B cell (primary cell): ENCODE measurements at regions not wholly inside any gene's neighbourhood (a gene's known extent, or its start where the extent isn't known, plus 50 kb on each side); places are given as distances from the start of the nearest gene placed in this dataset.

Experiments used
- ATAC-seq: fragments of 200-7000 bp; cut with Tn5 transposase; one replicate; pipeline ENCODE4 v1.10.0; 2021; ENCODE audit warnings: low read depth, mild to moderate bottlenecking, moderate number of reproducible peaks, moderate library complexity
- CTCF ChIA-PET: fragments of 350-600 bp; sonication (Branson Sonifier 250); formaldehyde crosslinking; loops from one replicate; lab custom pipeline; 2021; ENCODE audit warnings: antibody characterized with exemption, inconsistent platforms; lab: Charles Lee
- POLR2A ChIA-PET: fragments of 350-600 bp; sonication (Branson Sonifier 250); formaldehyde crosslinking; loops from one replicate; lab custom pipeline; 2021; ENCODE audit warnings: antibody characterized with exemption; lab: Charles Lee
- DNase-seq: peaks from one replicate; pipeline ENCODE4 v3.0.0; 2013
- H2AFZ ChIP-seq: 2 replicates; pipeline ENCODE4 v1.6.1; 2012; ENCODE audit warnings: mild to moderate bottlenecking, low read depth, low read length; ENCODE audit not compliant: insufficient read depth, poor library complexity, severe bottlenecking
- H3K27ac ChIP-seq, 2 donors: 1 replicate in 1 of 2; 2 replicates in 1 of 2; pipeline ENCODE4 v1.5.1; 2012 to 2013; ENCODE audit warnings: low read length in 2 of 2, mild to moderate bottlenecking in 2 of 2, moderate library complexity in 1 of 2
- H3K27me3 ChIP-seq, 4 experiments: fragments of 200-600 bp in 1 of 4; sonication (generic) in 1 of 4; replicated peaks in 1 of 4; 1 replicate in 2 of 4; 2 replicates in 2 of 4; pipeline versions ENCODE4 v1.6.1 to v1.7.0; 2013 to 2016; ENCODE audit warnings: low read length in 3 of 4, mild to moderate bottlenecking in 2 of 4, mixed read lengths in 1 of 4, moderate library complexity in 1 of 4; ENCODE audit not compliant: insufficient read depth in 4 of 4, control insufficient read depth in 3 of 4; ENCODE audit errors: control extremely low read depth in 1 of 4
- H3K36me3 ChIP-seq, 2 experiments: replicated peaks in 1 of 2; 1 replicate in 1 of 2; 2 replicates in 1 of 2; pipeline versions ENCODE4 v1.6.1 to v1.7.1; 2013; ENCODE audit warnings: low read length in 1 of 2; ENCODE audit not compliant: insufficient read depth in 2 of 2, control insufficient read depth in 1 of 2; ENCODE audit errors: control extremely low read depth in 1 of 2, extremely low read depth in 1 of 2
- H3K4me1 ChIP-seq, 2 donors: fragments of 200-600 bp in 1 of 2; sonication (generic) in 1 of 2; 1 replicate in 1 of 2; 2 replicates in 1 of 2; pipeline versions ENCODE4 v1.5.1 to v1.6.1; 2013 to 2017; ENCODE audit warnings: low read length in 2 of 2; ENCODE audit not compliant: control insufficient read depth in 2 of 2, insufficient read depth in 2 of 2
- H3K4me2 ChIP-seq: replicated peaks from 2 replicates; pipeline ENCODE3; 2012; ENCODE audit warnings: mild to moderate bottlenecking, low read depth, low read length; ENCODE audit not compliant: poor library complexity, severe bottlenecking
- H3K4me3 ChIP-seq, 5 experiments: fragments of 200-600 bp in 1 of 5; sonication (generic) in 1 of 5; 1 replicate in 3 of 5; 2 replicates in 2 of 5; pipeline versions ENCODE4 v1.5.1 to v1.7.0; 2011 to 2016; ENCODE audit warnings: low read length in 4 of 5, mild to moderate bottlenecking in 4 of 5, low read depth in 2 of 5, control low read depth in 1 of 5, moderate library complexity in 1 of 5; ENCODE audit not compliant: insufficient read depth in 1 of 5; ENCODE audit errors: control extremely low read depth in 1 of 5, extremely low read depth in 1 of 5
- H3K79me2 ChIP-seq: fragments of 200-600 bp; sonication (generic); one replicate; pipeline ENCODE4 v1.6.0; 2016; ENCODE audit warnings: low read length; ENCODE audit not compliant: control insufficient read depth, insufficient read depth
- H3K9ac ChIP-seq: fragments of 200-600 bp; sonication (generic); 2 replicates; pipeline ENCODE4 v1.6.1; 2017; ENCODE audit warnings: mild to moderate bottlenecking, low read length, moderate library complexity
- H3K9me3 ChIP-seq, 3 donors: one replicate each; pipeline versions ENCODE4 v1.6.1 to v1.7.1; 2013; ENCODE audit warnings: low read length in 2 of 3; ENCODE audit not compliant: control insufficient read depth in 2 of 3, insufficient read depth in 1 of 3; ENCODE audit errors: control extremely low read depth in 1 of 3
- H4K20me1 ChIP-seq: 2 replicates; pipeline ENCODE4 v1.6.0; 2012; ENCODE audit warnings: mild to moderate bottlenecking, low read length; ENCODE audit not compliant: insufficient read depth, control insufficient read depth, poor library complexity, severe bottlenecking
- H3K27ac Mint-ChIP-seq: one replicate; pipeline ENCODE4 v1.8.0; 2021; ENCODE audit warnings: mixed read lengths
- H3K27me3 Mint-ChIP-seq: one replicate; pipeline ENCODE4 v1.8.0; 2021; ENCODE audit warnings: mixed read lengths
- H3K4me1 Mint-ChIP-seq: one replicate; pipeline ENCODE4 v1.8.0; 2021; ENCODE audit warnings: mixed read lengths
- H3K4me3 Mint-ChIP-seq: one replicate; pipeline ENCODE4 v1.8.0; 2021; ENCODE audit warnings: mixed read lengths
- H3K9me3 Mint-ChIP-seq: one replicate; pipeline ENCODE4 v1.8.0; 2022; ENCODE audit warnings: mixed read lengths; ENCODE audit not compliant: insufficient read depth
- CTCF ChIP-seq: fragments of 200-600 bp; IDR thresholded peaks from one replicate; pipeline ENCODE4 v1.8.0; 2022; ENCODE audit warnings: antibody characterized with exemption, mild to moderate bottlenecking
- EZH2 ChIP-seq: IDR thresholded peaks from 2 replicates; pipeline ENCODE4 v1.6.1; 2012; ENCODE audit warnings: borderline replicate concordance, low read depth, mild to moderate bottlenecking, moderate library complexity, low read length; ENCODE audit not compliant: insufficient read depth, poor library complexity, severe bottlenecking
- WGBS: methylation state at CpG from one replicate; pipeline ENCODE4 v1.1.5; 2013; ENCODE audit warnings: missing lambda C conversion rate; ENCODE audit not compliant: insufficient coverage; 5-methylcytosine and 5-hydroxymethylcytosine counted together
- intact Hi-C: fragments of 100-400 bp; cut with micrococcal nuclease; formaldehyde crosslinking; loops from one replicate; pipeline ENCODE4 v1.10.0; 2022

- Histone ChIP-seq H4K20me1 (no peaks in the 10 kb centered on the region), H3K4me1 (no peaks in the 10 kb centered on the region), H3K79me2 (no peaks in the 10 kb centered on the region), H3K4me2 (no peak overlapping the region), H2AFZ (no peak overlapping the region), H3K27ac (no peak overlapping the region), H3K4me3 (no peak overlapping the region), H3K27me3 (no peaks in the 10 kb centered on the region), H3K9ac (no peak overlapping the region), H3K36me3 (no peaks in the 10 kb centered on the region), H3K9me3 (peaks cover 0 to 5% (median 0%) of the 10 kb centered on the region in 3 donors)
- intact Hi-C loops, result no loop called here
- Mint-ChIP-seq H3K4me1 (no peaks in the 10 kb centered on the region), H3K9me3 (peaks cover 2% of the 10 kb centered on the region), H3K27me3 (no peaks in the 10 kb centered on the region), H3K27ac (no peak overlapping the region), H3K4me3 (no peak overlapping the region)
- WGBS, result 100% methylated on average over 2 of the region's 2 CpGs
- POLR2A ChIA-PET, result no interaction called here
- CTCF ChIA-PET, result no interaction called here
- ATAC-seq, result no peak
- no peak for DNase-seq
- TF ChIP-seq EZH2 (no peak), CTCF (no peak)
These were observed 105.7 kb upstream of the IRS2 start for GRCh38 chr13:109892101-109892500.

- H3K36me3 ChIP-seq, result no peaks in the 10 kb centered on the region
- no peak for TF ChIP-seq EZH2
- TF ChIP-seq CTCF, result no peak
- H3K27me3 ChIP-seq, result no peaks in the 10 kb centered on the region
- H4K20me1 ChIP-seq, result no peaks in the 10 kb centered on the region
- peaks cover 0 to 10% (median 0%) of the 10 kb centered on the region in 3 donors for H3K9me3 ChIP-seq
- Mint-ChIP-seq H3K4me1 (no peaks in the 10 kb centered on the region), H3K27me3 (no peaks in the 10 kb centered on the region), H3K9me3 (peaks cover 2% of the 10 kb centered on the region), H3K27ac (no peak overlapping the region), H3K4me3 (no peak overlapping the region)
- no peaks in the 10 kb centered on the region for H3K79me2 ChIP-seq
- WGBS, result 100% methylated on average over 4 of the region's 4 CpGs
- H3K9ac ChIP-seq, result no peak overlapping the region
- DNase-seq, result no peak
- H3K4me2 ChIP-seq, result no peak overlapping the region
- no peak overlapping the region for H3K4me3 ChIP-seq
- ChIA-PET CTCF (no interaction called here), POLR2A (no interaction called here)
- ATAC-seq, result no peak
- no peak overlapping the region for H3K27ac ChIP-seq
- H3K4me1 ChIP-seq, result no peaks in the 10 kb centered on the region
- intact Hi-C loops, result no loop called here
- H2AFZ ChIP-seq, result no peak overlapping the region
These were observed 98.9 kb upstream of the IRS2 start for GRCh38 chr13:109885235-109885634.
